H9 (cell line): ENCODE measurements at regions not wholly inside any gene's neighbourhood (a gene's known extent, or its start where the extent isn't known, plus 50 kb on each side); places are given as distances from the start of the nearest gene placed in this dataset.

Experiments used
- DNase-seq: peaks from one replicate; pipeline ENCODE4 v3.0.0-alpha.2; 2017
- H2AFZ ChIP-seq: one replicate; pipeline ENCODE4 v1.6.1; 2013; ENCODE audit warnings: mild to moderate bottlenecking, low read length, control low read depth, moderate library complexity
- H2AK5ac ChIP-seq: 2 replicates; pipeline ENCODE4 v1.6.1; 2013; ENCODE audit warnings: low read length, control low read depth, mixed read lengths; ENCODE audit not compliant: insufficient read length
- H2BK120ac ChIP-seq: one replicate; pipeline ENCODE4 v1.6.1; 2013; ENCODE audit warnings: low read depth, mild to moderate bottlenecking, low read length, control low read depth, inconsistent platforms; ENCODE audit not compliant: poor library complexity, severe bottlenecking
- H2BK12ac ChIP-seq: 2 replicates; pipeline ENCODE4 v1.6.1; 2013; ENCODE audit warnings: low read length, control low read depth, mixed read lengths, low read depth; ENCODE audit not compliant: insufficient read length
- H2BK15ac ChIP-seq: 2 replicates; pipeline ENCODE4 v1.6.1; 2013; ENCODE audit warnings: low read depth, low read length, control low read depth
- H2BK20ac ChIP-seq: one replicate; pipeline ENCODE4 v1.6.1; 2013; ENCODE audit warnings: low read depth, mild to moderate bottlenecking, low read length, control low read depth, inconsistent platforms; ENCODE audit not compliant: poor library complexity, severe bottlenecking
- H2BK5ac ChIP-seq: 2 replicates; pipeline ENCODE4 v1.6.1; 2013; ENCODE audit warnings: low read length, control low read depth, mixed read lengths; ENCODE audit not compliant: insufficient read length
- H3K14ac ChIP-seq: 2 replicates; pipeline ENCODE4 v1.6.1; 2013; ENCODE audit warnings: low read length, control low read depth; ENCODE audit not compliant: insufficient read depth
- H3K18ac ChIP-seq: 2 replicates; pipeline ENCODE4 v1.6.1; 2013; ENCODE audit warnings: low read depth, mild to moderate bottlenecking, mixed read lengths, low read length, control low read depth; ENCODE audit not compliant: insufficient read length
- H3K23ac ChIP-seq: 2 replicates; pipeline ENCODE4 v1.6.1; 2013; ENCODE audit warnings: low read length, control low read depth, mixed read lengths, low read depth; ENCODE audit not compliant: insufficient read length
- H3K23me2 ChIP-seq: 2 replicates; pipeline ENCODE4 v1.6.1; 2013; ENCODE audit warnings: low read depth, mild to moderate bottlenecking, mixed read lengths, low read length, control low read depth; ENCODE audit not compliant: insufficient read length, poor library complexity, severe bottlenecking
- H3K27ac ChIP-seq: 2 replicates; pipeline ENCODE4 v1.5.1; 2013; ENCODE audit warnings: low read length, control low read depth, mixed read lengths, low read depth; ENCODE audit not compliant: insufficient read length
- H3K27me3 ChIP-seq: 2 replicates; pipeline ENCODE4 v1.6.1; 2013; ENCODE audit warnings: low read length, control low read depth, inconsistent platforms; ENCODE audit not compliant: insufficient read depth
- H3K4ac ChIP-seq: 2 replicates; pipeline ENCODE4 v1.6.1; 2013; ENCODE audit warnings: low read depth, mild to moderate bottlenecking, control low read depth, inconsistent platforms, low read length, moderate library complexity
- H3K4me1 ChIP-seq: 2 replicates; pipeline ENCODE4 v1.6.1; 2013; ENCODE audit warnings: low read length, control low read depth, inconsistent platforms; ENCODE audit not compliant: insufficient read depth
- H3K4me2 ChIP-seq: 2 replicates; pipeline ENCODE4 v1.6.1; 2013; ENCODE audit warnings: low read length, control low read depth, mixed read lengths; ENCODE audit not compliant: insufficient read length, insufficient read depth
- H3K56ac ChIP-seq: 2 replicates; pipeline ENCODE4 v1.6.1; 2013; ENCODE audit warnings: low read depth, mild to moderate bottlenecking, mixed read lengths, low read length, control low read depth; ENCODE audit not compliant: insufficient read length
- H3K79me1 ChIP-seq: 2 replicates; pipeline ENCODE4 v1.6.1; 2013; ENCODE audit warnings: low read depth, mild to moderate bottlenecking, moderate library complexity, low read length, control low read depth, inconsistent platforms; ENCODE audit not compliant: insufficient read depth, poor library complexity, severe bottlenecking
- H3K79me2 ChIP-seq: 2 replicates; pipeline ENCODE4 v1.6.1; 2013; ENCODE audit warnings: low read length, control low read depth, inconsistent platforms; ENCODE audit not compliant: insufficient read depth
- H3K9ac ChIP-seq: 2 replicates; pipeline ENCODE4 v1.6.1; 2013; ENCODE audit warnings: low read length, control low read depth, mixed read lengths; ENCODE audit not compliant: insufficient read length; ENCODE audit errors: extremely low read depth
- H3K9me3 ChIP-seq: one replicate; pipeline ENCODE4 v1.6.1; 2013; ENCODE audit warnings: low read depth, low read length, inconsistent platforms; ENCODE audit not compliant: control insufficient read depth
- H3T11ph ChIP-seq: one replicate; pipeline ENCODE4 v1.6.1; 2013; ENCODE audit warnings: mild to moderate bottlenecking, low read length, control low read depth, inconsistent platforms
- H4K20me1 ChIP-seq: one replicate; pipeline ENCODE4 v1.6.1; 2013; ENCODE audit not compliant: control insufficient read depth, insufficient read length, insufficient read depth
- H4K5ac ChIP-seq: 2 replicates; pipeline ENCODE4 v1.6.1; 2013; ENCODE audit warnings: low read depth, mild to moderate bottlenecking, mixed read lengths, low read length, control low read depth; ENCODE audit not compliant: insufficient read length
- H4K8ac ChIP-seq: replicated peaks from 2 replicates; pipeline ENCODE4 v1.6.1; 2013; ENCODE audit warnings: low read length, control low read depth, mixed read lengths, low read depth; ENCODE audit not compliant: insufficient read length
- H4K91ac ChIP-seq: 2 replicates; pipeline ENCODE4 v1.6.1; 2013; ENCODE audit warnings: low read depth, mild to moderate bottlenecking, moderate library complexity, mixed read lengths, low read length, control low read depth; ENCODE audit not compliant: insufficient read length
- H3K27ac Mint-ChIP-seq, 3 experiments: 2 replicates in 2 of 3; 3 replicates in 1 of 3; pipeline ENCODE4 v1.8.0; 2020 to 2021; ENCODE audit warnings: mixed read lengths in 3 of 3, mild to moderate bottlenecking in 1 of 3, moderate library complexity in 1 of 3
- H3K27me3 Mint-ChIP-seq: 2 replicates; pipeline ENCODE4 v1.8.0; 2021; ENCODE audit warnings: low read depth, mild to moderate bottlenecking, moderate library complexity, mixed read lengths
- H3K36me3 Mint-ChIP-seq, 3 experiments: 2 replicates in 2 of 3; 3 replicates in 1 of 3; pipeline ENCODE4 v1.8.0; 2020 to 2021; ENCODE audit warnings: low read depth in 3 of 3, mixed read lengths in 3 of 3; ENCODE audit not compliant: insufficient read depth in 1 of 3
- H3K4me1 Mint-ChIP-seq, 2 experiments: 2 replicates each; pipeline ENCODE4 v1.8.0; 2020; ENCODE audit warnings: mixed read lengths in 2 of 2
- H3K4me3 Mint-ChIP-seq, 2 experiments: 2 replicates in 1 of 2; 3 replicates in 1 of 2; pipeline ENCODE4 v1.8.0; 2020 to 2021; ENCODE audit warnings: mild to moderate bottlenecking in 2 of 2, mixed read lengths in 2 of 2, moderate library complexity in 1 of 2
- H3K9me3 Mint-ChIP-seq, 2 experiments: 2 replicates in 1 of 2; 3 replicates in 1 of 2; pipeline ENCODE4 v1.8.0; 2020; ENCODE audit warnings: mild to moderate bottlenecking in 2 of 2, mixed read lengths in 2 of 2, moderate library complexity in 1 of 2
- CTCF ChIP-seq: fragments of 200-600 bp; sonication (generic); conservative IDR thresholded peaks from 3 replicates; pipeline ENCODE4 v1.8.0; 2021; ENCODE audit warnings: antibody characterized with exemption, mild to moderate bottlenecking
- WGBS: extraction: QIAGEN DNeasy Blood & Tissue Kit; methylation state at CpG from one replicate; pipeline ENCODE4 v1.1.7; 2013; ENCODE audit warnings: missing lambda C conversion rate, low lambda C conversion rate, mixed read lengths; ENCODE audit not compliant: insufficient read length; ENCODE audit errors: extremely low coverage; 5-methylcytosine and 5-hydroxymethylcytosine counted together

- no peak overlapping the region for H3K56ac ChIP-seq
- no CpG with 5 or more reads among the region's 3 CpGs for WGBS
- H3K27ac Mint-ChIP-seq = no peak overlapping the region
Observed at GRCh38 chr16:17622366-17622765, 151.6 kb upstream of the XYLT1 start.

More at GRCh38 chr16:17622366-17622765, 151.6 kb upstream of the XYLT1 start:
- H3K36me3 Mint-ChIP-seq = peaks cover 0 to 4% (median 4%) of the 10 kb centered on the region in 3 experiments; a peak in 5 of 7 replicates
- Histone ChIP-seq H4K8ac (no peak overlapping the region), H2BK120ac (no peak overlapping the region), H3K27me3 (no peaks in the 10 kb centered on the region), H4K20me1 (no peaks in the 10 kb centered on the region), H3K18ac (no peak overlapping the region), H2BK12ac (no peak overlapping the region), H2BK20ac (no peak overlapping the region), H3K4me2 (no peak overlapping the region), H4K5ac (no peak overlapping the region), H4K91ac (no peak overlapping the region), H2AFZ (no peak overlapping the region), H3K23me2 (no peaks in the 10 kb centered on the region), H3T11ph (no peak overlapping the region), H3K27ac (no peak overlapping the region), H3K79me1 (no peaks in the 10 kb centered on the region), H2AK5ac (no peak overlapping the region), H3K14ac (no peak overlapping the region), H3K9ac (no peak overlapping the region), H2BK15ac (no peak overlapping the region), H3K4ac (no peak overlapping the region), H2BK5ac (no peak overlapping the region), H3K79me2 (no peaks in the 10 kb centered on the region), H3K23ac (no peak overlapping the region), H3K9me3 (no peaks in the 10 kb centered on the region), H3K4me1 (no peaks in the 10 kb centered on the region)
- no peak for DNase-seq
- H3K9me3 Mint-ChIP-seq = peaks cover 4 to 13% of the 10 kb centered on the region in 2 experiments; a peak in 3 of 5 replicates
- H3K4me1 Mint-ChIP-seq = peaks cover 6 to 7% of the 10 kb centered on the region in 2 experiments; a peak in 3 of 4 replicates
- TF ChIP-seq CTCF = no peak
- no peak overlapping the region for H3K4me3 Mint-ChIP-seq
- peaks cover 3% of the 10 kb centered on the region; the same call in 1 of the 2 replicates for H3K27me3 Mint-ChIP-seq
